ENCODE measurements at regions not wholly inside any gene's neighbourhood (a gene's known extent, or its start where the extent isn't known, plus 50 kb on each side); places are given as distances from the start of the nearest gene placed in this dataset.

DNA sequence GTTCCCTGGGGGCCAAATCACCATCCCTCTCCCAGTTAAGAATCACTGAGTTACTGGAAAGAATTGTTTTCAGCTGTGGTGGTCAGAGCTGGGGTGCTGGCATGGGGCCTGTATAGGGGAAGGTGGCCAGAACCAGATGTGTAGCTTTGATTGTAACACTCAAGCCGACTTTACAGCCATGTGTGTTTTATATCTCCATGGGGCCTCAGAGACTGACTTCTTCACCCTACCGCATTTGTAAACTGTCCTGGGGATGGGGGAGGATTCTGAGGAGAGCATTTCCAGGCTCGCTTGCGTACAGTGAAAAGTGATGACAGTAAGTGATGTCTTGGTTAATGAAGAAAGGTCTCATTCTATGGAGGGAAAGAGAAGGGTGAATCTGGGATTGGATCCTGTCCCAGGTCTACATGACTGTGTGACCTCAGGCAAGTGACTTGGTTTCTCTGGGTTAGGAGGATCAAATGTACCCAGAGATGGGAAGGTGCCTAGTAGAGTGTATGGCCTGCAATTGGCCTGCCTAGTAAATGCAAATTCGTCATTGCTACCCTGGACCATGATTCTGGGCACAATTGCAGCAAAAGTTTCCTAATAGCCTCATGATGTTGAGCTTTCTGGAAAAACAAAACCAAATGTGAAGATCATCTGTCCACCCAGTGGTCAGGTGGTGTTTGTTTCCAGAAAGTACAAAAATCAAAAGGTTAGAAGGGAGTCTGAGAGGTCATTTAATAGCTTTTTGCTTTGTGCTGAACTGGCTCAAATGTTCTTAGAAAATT, 49.7 kb upstream of the RCC2 start:
- peak; percentile 16 for DNase-seq (ENCODE audit: low spot score)

Data from H4 (cell line).